Liver (tissue), 7 donors: ENCODE measurements at regions not wholly inside any gene's neighbourhood (a gene's known extent, or its start where the extent isn't known, plus 50 kb on each side); places are given as distances from the start of the nearest gene placed in this dataset.

Experiments
- DNase-seq: peaks from one replicate; pipeline ENCODE4 v3.0.0-alpha.2; 2017; ENCODE audit warnings: low spot score
- H3K27ac ChIP-seq, 2 donors: one replicate each; pipeline ENCODE4 v1.7.0; 2013; ENCODE audit warnings: inconsistent platforms in 2 of 2, low read length in 2 of 2, control low read depth in 1 of 2, low read depth in 1 of 2, mild to moderate bottlenecking in 1 of 2
- H3K27me3 ChIP-seq, 4 donors: one replicate each; pipeline versions ENCODE4 v1.6.1 to v1.7.0; 2013; ENCODE audit warnings: low read length in 3 of 4, inconsistent platforms in 1 of 4, mild to moderate bottlenecking in 1 of 4, moderate library complexity in 1 of 4; ENCODE audit not compliant: control insufficient read depth in 4 of 4, insufficient read depth in 4 of 4
- H3K36me3 ChIP-seq, 4 donors: one replicate each; pipeline versions ENCODE4 v1.6.1 to v1.7.0; 2013; ENCODE audit warnings: low read length in 3 of 4, mild to moderate bottlenecking in 3 of 4, low read depth in 1 of 4, moderate library complexity in 1 of 4; ENCODE audit not compliant: control insufficient read depth in 4 of 4, insufficient read depth in 3 of 4
- H3K4me1 ChIP-seq, 4 donors: one replicate each; pipeline versions ENCODE4 v1.6.1 to v1.7.0; 2013; ENCODE audit warnings: low read length in 3 of 4, mild to moderate bottlenecking in 3 of 4, moderate library complexity in 1 of 4; ENCODE audit not compliant: control insufficient read depth in 4 of 4, insufficient read depth in 4 of 4
- H3K4me3 ChIP-seq, 3 donors: one replicate each; pipeline versions ENCODE4 v1.6.1 to v1.7.0; 2013; ENCODE audit warnings: low read length in 3 of 3, control low read depth in 1 of 3, low read depth in 1 of 3, mild to moderate bottlenecking in 1 of 3
- H3K9ac ChIP-seq, 2 donors: one replicate each; pipeline ENCODE4 v1.7.0; 2013; ENCODE audit warnings: low read length in 2 of 2, mild to moderate bottlenecking in 2 of 2, moderate library complexity in 2 of 2, control low read depth in 1 of 2, low read depth in 1 of 2
- H3K9me3 ChIP-seq, 4 donors: one replicate each; pipeline versions ENCODE4 v1.6.1 to v1.7.0; 2013; ENCODE audit warnings: low read length in 3 of 4; ENCODE audit not compliant: control insufficient read depth in 4 of 4
- EGR1 ChIP-seq, 2 donors: IDR thresholded peaks; 2 replicates each; pipeline ENCODE4 v1.6.1; 2016 to 2018; ENCODE audit warnings: antibody characterized with exemption in 2 of 2, low read depth in 2 of 2
- FOXA1 ChIP-seq: IDR thresholded peaks from 2 replicates; pipeline ENCODE4 v1.6.1; 2016; ENCODE audit warnings: antibody characterized with exemption
- FOXA2 ChIP-seq: IDR thresholded peaks from 2 replicates; pipeline ENCODE4 v1.6.1; 2016; ENCODE audit warnings: antibody characterized with exemption
- GABPA ChIP-seq, 2 donors: IDR thresholded peaks in 1 of 2; conservative IDR thresholded peaks in 1 of 2; 2 replicates each; pipeline ENCODE4 v1.6.1; 2016; ENCODE audit warnings: antibody characterized with exemption in 2 of 2, mild to moderate bottlenecking in 1 of 2, moderate library complexity in 1 of 2
- HNF4A ChIP-seq, 2 donors: conservative IDR thresholded peaks; 2 replicates each; pipeline ENCODE4 v1.6.1; 2016; ENCODE audit warnings: antibody characterized with exemption in 2 of 2, mild to moderate bottlenecking in 2 of 2
- HNF4G ChIP-seq: IDR thresholded peaks from 2 replicates; pipeline ENCODE4 v1.6.1; 2016; ENCODE audit warnings: antibody characterized with exemption
- JUND ChIP-seq, 2 donors: IDR thresholded peaks; 2 replicates each; pipeline ENCODE4 v1.6.1; 2016; ENCODE audit warnings: antibody characterized with exemption in 2 of 2
- NR2F2 ChIP-seq: IDR thresholded peaks from 2 replicates; pipeline ENCODE4 v1.6.1; 2016; ENCODE audit warnings: antibody characterized with exemption
- RAD21 ChIP-seq, 2 donors: IDR thresholded peaks; 2 replicates each; pipeline ENCODE4 v1.6.1; 2016; ENCODE audit warnings: antibody characterized with exemption in 2 of 2, mild to moderate bottlenecking in 2 of 2
- RXRA ChIP-seq, 2 donors: IDR thresholded peaks; 2 replicates each; pipeline ENCODE4 v1.6.1; 2017 to 2018; ENCODE audit warnings: antibody characterized with exemption in 2 of 2, mild to moderate bottlenecking in 1 of 2
- SP1 ChIP-seq: IDR thresholded peaks from 2 replicates; pipeline ENCODE4 v1.6.1; 2018; ENCODE audit warnings: antibody characterized with exemption, mild to moderate bottlenecking
- TAF1 ChIP-seq: conservative IDR thresholded peaks from 2 replicates; pipeline ENCODE4 v1.6.1; 2016; ENCODE audit warnings: antibody characterized with exemption, mild to moderate bottlenecking
- WGBS: extraction: QIAGEN DNeasy Blood & Tissue Kit; methylation state at CpG from one replicate; pipeline ENCODE4 v1.1.7; 2013; 5-methylcytosine and 5-hydroxymethylcytosine counted together
- TF ChIP-seq, protein P1 (sequence below): IDR thresholded peaks from 2 replicates; pipeline ENCODE4 v1.6.1; 2016; ENCODE audit warnings: antibody characterized with exemption
- TF ChIP-seq, protein P2 (sequence below): IDR thresholded peaks from 2 replicates; pipeline ENCODE4 v1.6.1; 2016; ENCODE audit warnings: antibody characterized with exemption
- TF ChIP-seq, protein P3 (sequence below): IDR thresholded peaks from 2 replicates; pipeline ENCODE4 v1.6.1; 2016; ENCODE audit warnings: antibody characterized with exemption
- TF ChIP-seq, protein P4 (sequence below): IDR thresholded peaks from 2 replicates; pipeline ENCODE4 v1.6.1; 2016; ENCODE audit warnings: antibody characterized with exemption, mild to moderate bottlenecking
- donor health status: healthy.
- donor health status: healthy.
- donor health status: healthy.
- donor health status: healthy.

DNA sequence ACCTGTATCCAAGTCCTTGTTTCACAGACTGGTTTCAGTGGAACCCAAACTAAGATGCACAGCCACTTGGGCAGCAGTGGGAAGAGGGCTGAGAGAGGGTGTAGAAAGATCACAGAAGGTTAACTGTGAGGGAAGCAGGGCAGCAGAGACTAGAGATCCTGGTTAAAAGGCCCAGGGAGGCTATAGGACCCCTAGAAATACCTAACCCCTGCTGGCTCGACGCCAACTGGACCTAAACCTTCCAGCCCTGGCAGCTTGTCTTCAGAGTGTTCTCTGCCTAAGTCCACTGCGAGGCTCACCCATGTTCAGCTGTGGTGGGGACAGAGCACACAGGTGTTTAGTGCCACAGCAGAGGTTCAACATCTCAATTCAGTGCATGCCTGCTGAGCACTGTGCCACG is 96.5 kb downstream of the ZNF621 start (continued):
- TF ChIP-seq, protein P1, sequence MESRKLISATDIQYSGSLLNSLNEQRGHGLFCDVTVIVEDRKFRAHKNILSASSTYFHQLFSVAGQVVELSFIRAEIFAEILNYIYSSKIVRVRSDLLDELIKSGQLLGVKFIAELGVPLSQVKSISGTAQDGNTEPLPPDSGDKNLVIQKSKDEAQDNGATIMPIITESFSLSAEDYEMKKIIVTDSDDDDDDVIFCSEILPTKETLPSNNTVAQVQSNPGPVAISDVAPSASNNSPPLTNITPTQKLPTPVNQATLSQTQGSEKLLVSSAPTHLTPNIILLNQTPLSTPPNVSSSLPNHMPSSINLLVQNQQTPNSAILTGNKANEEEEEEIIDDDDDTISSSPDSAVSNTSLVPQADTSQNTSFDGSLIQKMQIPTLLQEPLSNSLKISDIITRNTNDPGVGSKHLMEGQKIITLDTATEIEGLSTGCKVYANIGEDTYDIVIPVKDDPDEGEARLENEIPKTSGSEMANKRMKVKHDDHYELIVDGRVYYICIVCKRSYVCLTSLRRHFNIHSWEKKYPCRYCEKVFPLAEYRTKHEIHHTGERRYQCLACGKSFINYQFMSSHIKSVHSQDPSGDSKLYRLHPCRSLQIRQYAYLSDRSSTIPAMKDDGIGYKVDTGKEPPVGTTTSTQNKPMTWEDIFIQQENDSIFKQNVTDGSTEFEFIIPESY: no peak
- no peak for TF ChIP-seq EGR1 (IDR thresholded peaks at IDR 0.05; ENCODE audit: low read depth in 2 of 2)
- no peak for TF ChIP-seq TAF1

DNA sequence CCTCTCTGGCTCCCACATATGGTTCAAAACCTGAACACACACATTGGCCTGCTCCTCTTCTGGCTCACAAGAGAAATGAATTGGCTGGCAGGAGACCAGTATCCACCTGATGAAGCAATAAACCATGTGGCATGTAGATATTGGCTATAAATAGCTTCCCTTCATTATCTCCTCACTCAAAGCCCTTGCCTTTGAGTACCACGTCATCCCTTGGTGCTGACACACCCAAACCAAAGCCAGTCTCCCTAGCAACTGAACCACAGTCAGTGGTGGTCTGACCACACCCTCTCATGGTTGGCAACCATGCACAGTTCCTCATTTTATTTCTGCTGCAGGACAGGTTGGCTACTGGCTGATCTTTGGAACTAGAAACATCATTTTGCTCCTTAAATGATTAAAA is 98.8 kb downstream of the ZNF621 start:
- Histone ChIP-seq H3K9me3 (peaks cover 2 to 15% (median 10%) of the 10 kb centered on the region in 4 donors), H3K4me3 (no peak overlapping the region), H3K9ac (no peak overlapping the region), H3K4me1 (no peaks in the 10 kb centered on the region), H3K36me3 (no peaks in the 10 kb centered on the region), H3K27me3 (no peaks in the 10 kb centered on the region), H3K27ac (no peak overlapping the region)
- 28% methylated on average over 1 of the region's 1 CpG for WGBS
- TF ChIP-seq, protein P1: no peak
- TF ChIP-seq FOXA1 (no peak), GABPA (IDR thresholded peaks at IDR 0.05 in 1 of 2, conservative IDR thresholded peaks at IDR 0.05 in 1 of 2) (no peak), JUND (IDR thresholded peaks at IDR 0.05) (no peak), HNF4A (conservative IDR thresholded peaks at IDR 0.05) (no peak), RAD21 (IDR thresholded peaks at IDR 0.05) (no peak), HNF4G (no peak), TAF1 (no peak), SP1 (no peak), FOXA2 (no peak), NR2F2 (no peak), EGR1 (IDR thresholded peaks at IDR 0.05; ENCODE audit: low read depth in 2 of 2) (no peak), RXRA (IDR thresholded peaks at IDR 0.05) (no peak)
- TF ChIP-seq, protein P2, sequence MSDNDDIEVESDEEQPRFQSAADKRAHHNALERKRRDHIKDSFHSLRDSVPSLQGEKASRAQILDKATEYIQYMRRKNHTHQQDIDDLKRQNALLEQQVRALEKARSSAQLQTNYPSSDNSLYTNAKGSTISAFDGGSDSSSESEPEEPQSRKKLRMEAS: no peak
- TF ChIP-seq, protein P3, sequence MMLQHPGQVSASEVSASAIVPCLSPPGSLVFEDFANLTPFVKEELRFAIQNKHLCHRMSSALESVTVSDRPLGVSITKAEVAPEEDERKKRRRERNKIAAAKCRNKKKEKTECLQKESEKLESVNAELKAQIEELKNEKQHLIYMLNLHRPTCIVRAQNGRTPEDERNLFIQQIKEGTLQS: no peak
- TF ChIP-seq, protein P4, sequence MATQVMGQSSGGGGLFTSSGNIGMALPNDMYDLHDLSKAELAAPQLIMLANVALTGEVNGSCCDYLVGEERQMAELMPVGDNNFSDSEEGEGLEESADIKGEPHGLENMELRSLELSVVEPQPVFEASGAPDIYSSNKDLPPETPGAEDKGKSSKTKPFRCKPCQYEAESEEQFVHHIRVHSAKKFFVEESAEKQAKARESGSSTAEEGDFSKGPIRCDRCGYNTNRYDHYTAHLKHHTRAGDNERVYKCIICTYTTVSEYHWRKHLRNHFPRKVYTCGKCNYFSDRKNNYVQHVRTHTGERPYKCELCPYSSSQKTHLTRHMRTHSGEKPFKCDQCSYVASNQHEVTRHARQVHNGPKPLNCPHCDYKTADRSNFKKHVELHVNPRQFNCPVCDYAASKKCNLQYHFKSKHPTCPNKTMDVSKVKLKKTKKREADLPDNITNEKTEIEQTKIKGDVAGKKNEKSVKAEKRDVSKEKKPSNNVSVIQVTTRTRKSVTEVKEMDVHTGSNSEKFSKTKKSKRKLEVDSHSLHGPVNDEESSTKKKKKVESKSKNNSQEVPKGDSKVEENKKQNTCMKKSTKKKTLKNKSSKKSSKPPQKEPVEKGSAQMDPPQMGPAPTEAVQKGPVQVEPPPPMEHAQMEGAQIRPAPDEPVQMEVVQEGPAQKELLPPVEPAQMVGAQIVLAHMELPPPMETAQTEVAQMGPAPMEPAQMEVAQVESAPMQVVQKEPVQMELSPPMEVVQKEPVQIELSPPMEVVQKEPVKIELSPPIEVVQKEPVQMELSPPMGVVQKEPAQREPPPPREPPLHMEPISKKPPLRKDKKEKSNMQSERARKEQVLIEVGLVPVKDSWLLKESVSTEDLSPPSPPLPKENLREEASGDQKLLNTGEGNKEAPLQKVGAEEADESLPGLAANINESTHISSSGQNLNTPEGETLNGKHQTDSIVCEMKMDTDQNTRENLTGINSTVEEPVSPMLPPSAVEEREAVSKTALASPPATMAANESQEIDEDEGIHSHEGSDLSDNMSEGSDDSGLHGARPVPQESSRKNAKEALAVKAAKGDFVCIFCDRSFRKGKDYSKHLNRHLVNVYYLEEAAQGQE: no peak
- DNase-seq: no peak
